ENCODE measurements at regions not wholly inside any gene's neighbourhood (a gene's known extent, or its start where the extent isn't known, plus 50 kb on each side); places are given as distances from the start of the nearest gene placed in this dataset.

DNA sequence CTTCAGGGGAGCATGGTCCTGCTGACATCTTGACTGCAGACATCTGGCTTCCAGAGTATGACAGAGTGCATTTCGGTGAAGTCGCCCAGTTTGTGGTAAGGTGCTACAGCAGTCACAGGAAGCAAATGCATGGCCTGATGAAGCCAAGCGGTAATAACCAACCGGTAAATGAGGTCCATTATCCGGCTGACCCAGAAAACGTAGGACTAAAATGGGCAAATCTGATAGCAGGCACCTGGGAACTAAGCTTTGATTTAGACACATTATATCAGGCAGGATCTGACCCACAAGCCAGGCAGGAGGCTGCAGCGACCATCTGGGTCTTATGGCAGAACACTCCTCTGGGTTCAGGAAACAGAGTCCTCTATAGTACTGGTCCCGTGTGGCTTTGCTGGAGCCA, 454.6 kb downstream of the GADD45G start:
- H2AFZ ChIP-seq (ENCODE audit: low read length) = no peak overlapping the region
- no peaks in the 10 kb centered on the region for H3F3A ChIP-seq (ENCODE audit: insufficient read depth, low read length)
- no peaks in the 10 kb centered on the region for H3K9me2 ChIP-seq (replicated peaks; ENCODE audit: insufficient read depth, low read length)
- H3K9me3 ChIP-seq (replicated peaks; ENCODE audit: insufficient read depth, low read length) = no peaks in the 10 kb centered on the region
- H3K27ac ChIP-seq (ENCODE audit: low read length) = no peak overlapping the region
- no peaks in the 10 kb centered on the region for H3K36me3 ChIP-seq (replicated peaks; ENCODE audit: insufficient read depth, low read length)
- H3K4me2 ChIP-seq (ENCODE audit: low read depth, low read length) = no peak overlapping the region
- H3K4me1 ChIP-seq (ENCODE audit: low read length) = no peaks in the 10 kb centered on the region
- H3K27me3 ChIP-seq (replicated peaks; ENCODE audit: insufficient read depth, low read length) = no peaks in the 10 kb centered on the region
- H3K9ac ChIP-seq (ENCODE audit: low read length) = no peak overlapping the region
- no peak for TF ChIP-seq EZH2 (optimal IDR thresholded peaks at IDR 0.05; ENCODE audit: low read depth, low read length)
- TF ChIP-seq, protein P1, sequence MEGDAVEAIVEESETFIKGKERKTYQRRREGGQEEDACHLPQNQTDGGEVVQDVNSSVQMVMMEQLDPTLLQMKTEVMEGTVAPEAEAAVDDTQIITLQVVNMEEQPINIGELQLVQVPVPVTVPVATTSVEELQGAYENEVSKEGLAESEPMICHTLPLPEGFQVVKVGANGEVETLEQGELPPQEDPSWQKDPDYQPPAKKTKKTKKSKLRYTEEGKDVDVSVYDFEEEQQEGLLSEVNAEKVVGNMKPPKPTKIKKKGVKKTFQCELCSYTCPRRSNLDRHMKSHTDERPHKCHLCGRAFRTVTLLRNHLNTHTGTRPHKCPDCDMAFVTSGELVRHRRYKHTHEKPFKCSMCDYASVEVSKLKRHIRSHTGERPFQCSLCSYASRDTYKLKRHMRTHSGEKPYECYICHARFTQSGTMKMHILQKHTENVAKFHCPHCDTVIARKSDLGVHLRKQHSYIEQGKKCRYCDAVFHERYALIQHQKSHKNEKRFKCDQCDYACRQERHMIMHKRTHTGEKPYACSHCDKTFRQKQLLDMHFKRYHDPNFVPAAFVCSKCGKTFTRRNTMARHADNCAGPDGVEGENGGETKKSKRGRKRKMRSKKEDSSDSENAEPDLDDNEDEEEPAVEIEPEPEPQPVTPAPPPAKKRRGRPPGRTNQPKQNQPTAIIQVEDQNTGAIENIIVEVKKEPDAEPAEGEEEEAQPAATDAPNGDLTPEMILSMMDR (IDR thresholded peaks at IDR 0.05; ENCODE audit: low read length) = no peak
- TF ChIP-seq EZH2phosphoT487 (IDR thresholded peaks at IDR 0.05; ENCODE audit: low read length) = no peak
- no peak for DNase-seq
- H3K79me2 ChIP-seq (ENCODE audit: low read length) = no peaks in the 10 kb centered on the region
- H3K4me3 ChIP-seq (ENCODE audit: low read length) = no peak overlapping the region
- H4K20me1 ChIP-seq (ENCODE audit: insufficient read depth, low read length) = no peaks in the 10 kb centered on the region

DNA sequence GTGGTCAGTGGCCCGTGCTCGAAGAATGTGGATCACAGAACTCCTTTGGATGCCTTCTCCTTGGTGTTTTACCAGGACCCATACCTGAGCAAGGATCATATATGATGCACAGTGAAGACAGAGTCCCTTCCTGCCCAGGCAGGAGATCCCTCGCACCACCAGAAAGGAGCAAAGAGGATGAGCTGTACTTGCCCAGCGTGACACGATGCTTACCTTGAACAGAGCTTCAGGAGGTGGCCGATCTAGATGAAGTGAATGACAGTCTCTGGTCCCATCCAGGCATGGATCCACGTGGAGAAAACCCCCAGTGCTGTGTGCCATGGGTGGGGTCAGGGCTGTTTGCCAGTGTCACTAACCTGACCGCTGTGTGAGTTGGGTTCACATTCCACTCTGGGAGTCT, 455.4 kb downstream of the GADD45G start:
- no peaks in the 10 kb centered on the region for H4K20me1 ChIP-seq (ENCODE audit: insufficient read depth, low read length)
- DNase-seq = no peak
- H3K27ac ChIP-seq (ENCODE audit: low read length) = no peak overlapping the region
- no peak for TF ChIP-seq EZH2phosphoT487 (IDR thresholded peaks at IDR 0.05; ENCODE audit: low read length)
- TF ChIP-seq EZH2 (optimal IDR thresholded peaks at IDR 0.05; ENCODE audit: low read depth, low read length) = no peak
- TF ChIP-seq, protein P1 (IDR thresholded peaks at IDR 0.05; ENCODE audit: low read length) = no peak
- no peaks in the 10 kb centered on the region for H3K79me2 ChIP-seq (ENCODE audit: low read length)
- no peak overlapping the region for H3K9ac ChIP-seq (ENCODE audit: low read length)
- no peaks in the 10 kb centered on the region for H3K4me1 ChIP-seq (ENCODE audit: low read length)
- H3K4me3 ChIP-seq (ENCODE audit: low read length) = no peak overlapping the region
- no peaks in the 10 kb centered on the region for H3K9me3 ChIP-seq (replicated peaks; ENCODE audit: insufficient read depth, low read length)
- no peaks in the 10 kb centered on the region for H3K36me3 ChIP-seq (replicated peaks; ENCODE audit: insufficient read depth, low read length)
- H3K9me2 ChIP-seq (replicated peaks; ENCODE audit: insufficient read depth, low read length) = no peaks in the 10 kb centered on the region
- H3F3A ChIP-seq (ENCODE audit: insufficient read depth, low read length) = no peaks in the 10 kb centered on the region
- H3K27me3 ChIP-seq (replicated peaks; ENCODE audit: insufficient read depth, low read length) = no peaks in the 10 kb centered on the region
- H3K4me2 ChIP-seq (ENCODE audit: low read depth, low read length) = no peak overlapping the region
- no peak overlapping the region for H2AFZ ChIP-seq (ENCODE audit: low read length)

DNA sequence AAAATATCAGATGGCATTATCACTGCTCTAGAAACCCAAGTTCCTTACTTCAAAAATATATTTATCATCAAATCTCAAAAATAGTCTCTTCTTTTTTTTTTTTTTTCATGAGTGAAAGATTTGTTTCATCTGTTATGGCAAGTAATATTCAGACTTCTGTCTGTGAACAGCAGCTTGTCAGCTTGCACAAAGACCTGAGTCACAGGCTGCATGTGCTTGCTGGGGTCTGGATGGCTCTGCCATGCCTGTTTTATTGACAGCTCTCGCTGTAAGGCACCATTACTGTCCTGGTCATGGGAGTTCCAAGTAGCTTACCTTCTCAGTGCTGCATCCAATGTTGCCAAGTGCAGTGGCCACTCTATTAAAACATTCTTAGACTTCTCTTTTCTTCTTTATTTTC, 456.4 kb downstream of the GADD45G start:
- Histone ChIP-seq H3K4me2 (ENCODE audit: low read depth, low read length) (no peak overlapping the region), H3K9me3 (replicated peaks; ENCODE audit: insufficient read depth, low read length) (no peaks in the 10 kb centered on the region), H3K9ac (ENCODE audit: low read length) (no peak overlapping the region), H3K27ac (ENCODE audit: low read length) (no peak overlapping the region), H3K4me3 (ENCODE audit: low read length) (no peak overlapping the region), H3K4me1 (ENCODE audit: low read length) (no peaks in the 10 kb centered on the region), H4K20me1 (ENCODE audit: insufficient read depth, low read length) (no peaks in the 10 kb centered on the region), H3K36me3 (replicated peaks; ENCODE audit: insufficient read depth, low read length) (no peaks in the 10 kb centered on the region), H3K9me2 (replicated peaks; ENCODE audit: insufficient read depth, low read length) (no peaks in the 10 kb centered on the region), H3F3A (ENCODE audit: insufficient read depth, low read length) (no peaks in the 10 kb centered on the region), H2AFZ (ENCODE audit: low read length) (no peak overlapping the region), H3K27me3 (replicated peaks; ENCODE audit: insufficient read depth, low read length) (no peaks in the 10 kb centered on the region), H3K79me2 (ENCODE audit: low read length) (no peaks in the 10 kb centered on the region)
- TF ChIP-seq EZH2 (optimal IDR thresholded peaks at IDR 0.05; ENCODE audit: low read depth, low read length) (no peak), EZH2phosphoT487 (IDR thresholded peaks at IDR 0.05; ENCODE audit: low read length) (no peak)
- TF ChIP-seq, protein P1 (IDR thresholded peaks at IDR 0.05; ENCODE audit: low read length) = no peak
- no peak for DNase-seq
